ENCODE measurements at regions not wholly inside any gene's neighbourhood (a gene's known extent, or its start where the extent isn't known, plus 50 kb on each side); places are given as distances from the start of the nearest gene placed in this dataset.

DNA sequence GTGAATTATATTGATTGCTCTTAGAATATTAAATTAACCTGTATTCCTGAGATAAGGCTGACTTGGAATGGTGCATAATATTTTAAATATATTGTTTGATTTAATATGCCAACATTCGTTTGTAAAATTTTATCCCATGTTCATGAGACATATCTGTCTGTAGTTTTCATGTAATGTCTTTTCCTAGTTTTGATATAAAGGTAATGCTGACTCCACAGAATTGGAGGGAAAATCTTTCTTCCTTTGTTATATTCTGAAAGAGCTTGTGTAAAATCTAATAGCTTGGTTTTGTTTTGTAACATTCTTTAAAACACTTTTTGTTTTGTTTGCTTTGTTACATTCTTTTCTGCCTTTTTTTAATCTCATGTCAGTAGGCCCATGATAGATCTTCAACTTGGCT lies 657.0 kb downstream of the DNAJB9 start:
- CTCF ChIA-PET = no interaction called here

More for the DNA sequence above, 657.0 kb downstream of the DNAJB9 start:
- H2AK5ac ChIP-seq (ENCODE audit: low read depth, low read length) = no peak overlapping the region
- no peak overlapping the region for H4K91ac ChIP-seq (ENCODE audit: insufficient read depth, low read depth, low read length)
- intact Hi-C loops (cut with micrococcal nuclease) = no loop called here
- no peak overlapping the region for H3K18ac ChIP-seq (ENCODE audit: low read depth, low read length)
- ATAC-seq (ENCODE audit: low read depth) (no peak), DNase-seq (no peak)
- no peak overlapping the region for H3K23ac ChIP-seq (ENCODE audit: low read depth, low read length)
- no peaks in the 10 kb centered on the region for H3K36me3 ChIP-seq (ENCODE audit: control insufficient read depth, insufficient read depth, low read length)
- no peak overlapping the region for H2AFZ ChIP-seq (replicated peaks; ENCODE audit: low read length, poor library complexity)
- no peak overlapping the region for H3K4me2 ChIP-seq (ENCODE audit: low read depth, low read length)
- no peak overlapping the region for H3K4me3 ChIP-seq (ENCODE audit: insufficient read depth, low read depth, low read length)
- H3K4me1 ChIP-seq (ENCODE audit: control insufficient read depth, insufficient read depth, low read length) = no peaks in the 10 kb centered on the region
- in situ Hi-C loops (cut with MboI; ENCODE audit: low sequenced_read_pairs) = no loop called here
- H3K4ac ChIP-seq (ENCODE audit: low read depth, low read length) = no peak overlapping the region
- no CpG with 5 or more reads among the region's 1 CpG for WGBS, 2 experiments (ENCODE audit: extremely low coverage in 2 of 2, insufficient read length in 1 of 2)
- no peaks in the 10 kb centered on the region for H3K27me3 ChIP-seq (ENCODE audit: control insufficient read depth, insufficient read depth, low read length)
- dilution Hi-C loops (cut with HindIII; ENCODE audit: low sequenced_read_pairs, unreplicated experiment) = no loop called here
- H2BK120ac ChIP-seq (ENCODE audit: low read depth, low read length) = no peak overlapping the region
- no peak overlapping the region for H3K14ac ChIP-seq (replicated peaks; ENCODE audit: low read depth, low read length)
- H3K56ac ChIP-seq (ENCODE audit: extremely low read depth, insufficient read depth, low read length) = no peak overlapping the region
- no peak overlapping the region for H4K5ac ChIP-seq (ENCODE audit: low read depth, low read length)
- TF ChIP-seq MAFK (IDR thresholded peaks at IDR 0.05; ENCODE audit: low read depth, low read length) = peak; percentile 76
- TF ChIP-seq CEBPB (IDR thresholded peaks at IDR 0.05; ENCODE audit: low read depth, low read length) = no peak
- BruUV-seq (replicated peaks) = no TSS peak
- no peaks in the 10 kb centered on the region for H4K20me1 ChIP-seq (ENCODE audit: insufficient read depth, low read length)
- no peak overlapping the region for H2AK9ac ChIP-seq (replicated peaks; ENCODE audit: low read depth, low read length, poor library complexity)
- no peak overlapping the region for H2BK20ac ChIP-seq (ENCODE audit: low read depth, low read length)
- no peaks in the 10 kb centered on the region for H3K9me1 ChIP-seq (ENCODE audit: insufficient read depth, low read length)
- H3K9me3 ChIP-seq (ENCODE audit: control insufficient read depth, insufficient read depth, low read length) = peaks cover 11% of the 10 kb centered on the region
- H2BK5ac ChIP-seq (ENCODE audit: low read depth, low read length, poor library complexity, severe bottlenecking) = no peak overlapping the region
- no peak overlapping the region for H3K27ac ChIP-seq (ENCODE audit: insufficient read depth, low read length)
- no peak overlapping the region for H4K8ac ChIP-seq (ENCODE audit: low read depth in 2 of 2, low read length in 2 of 2)
- POLR2A ChIA-PET (ENCODE audit: unreplicated experiment) = no interaction called here
- no peaks in the 10 kb centered on the region for H3K79me1 ChIP-seq (ENCODE audit: low read depth in 1 of 2, low read length in 2 of 2)
- H2BK15ac ChIP-seq (ENCODE audit: low read depth, low read length) = no peak overlapping the region
- H3K9ac ChIP-seq (ENCODE audit: low read depth, low read length) = no peak overlapping the region
